GM21619 (cell line): ENCODE measurements at regions not wholly inside any gene's neighbourhood (a gene's known extent, or its start where the extent isn't known, plus 50 kb on each side); places are given as distances from the start of the nearest gene placed in this dataset.

ENCODE experiments used
- ATAC-seq: cut with Tn5 transposase; IDR thresholded peaks from one replicate; pipeline ENCODE4 v1.9.1; 2021; ENCODE audit not compliant: unreplicated experiment

DNA sequence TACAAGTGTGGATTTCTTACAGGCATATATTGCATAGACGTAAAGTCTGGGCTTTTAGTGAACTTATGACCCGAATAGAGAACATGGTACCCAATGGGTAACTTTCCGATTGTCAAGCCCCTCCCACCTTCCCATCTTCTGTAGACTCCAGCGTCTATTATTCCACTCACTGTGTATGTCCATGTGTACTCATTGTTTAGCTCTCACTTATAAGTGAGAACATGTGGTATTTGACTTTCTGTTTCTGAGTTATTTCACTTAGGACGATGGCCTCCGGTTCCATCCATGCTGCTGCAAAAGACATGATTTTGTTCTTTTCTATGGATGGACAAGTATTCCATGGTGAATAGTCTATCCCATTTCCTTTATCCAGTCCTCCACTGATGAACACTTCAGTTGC lies 306.4 kb downstream of the CD83 start:
- ATAC-seq = no peak

DNA sequence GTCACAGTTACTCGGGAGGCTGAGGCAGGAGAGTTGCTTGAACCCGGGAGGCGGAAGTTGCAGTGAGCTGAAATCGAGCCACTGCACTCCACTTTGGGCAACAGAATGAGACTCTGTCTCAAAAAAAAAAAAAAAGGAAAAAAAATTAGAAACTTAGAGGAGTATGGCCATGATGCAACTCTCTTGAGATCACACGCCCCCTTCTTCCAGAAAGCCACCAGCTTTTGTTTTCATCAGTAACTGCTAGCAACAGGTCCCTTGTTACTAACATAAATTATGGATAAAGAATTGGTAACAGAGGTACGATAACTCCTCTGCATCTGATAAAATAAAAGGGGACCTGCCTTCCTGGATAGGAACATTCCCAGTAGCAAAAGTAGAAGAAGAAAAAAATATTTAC lies 308.2 kb downstream of the CD83 start:
- no peak for ATAC-seq

DNA sequence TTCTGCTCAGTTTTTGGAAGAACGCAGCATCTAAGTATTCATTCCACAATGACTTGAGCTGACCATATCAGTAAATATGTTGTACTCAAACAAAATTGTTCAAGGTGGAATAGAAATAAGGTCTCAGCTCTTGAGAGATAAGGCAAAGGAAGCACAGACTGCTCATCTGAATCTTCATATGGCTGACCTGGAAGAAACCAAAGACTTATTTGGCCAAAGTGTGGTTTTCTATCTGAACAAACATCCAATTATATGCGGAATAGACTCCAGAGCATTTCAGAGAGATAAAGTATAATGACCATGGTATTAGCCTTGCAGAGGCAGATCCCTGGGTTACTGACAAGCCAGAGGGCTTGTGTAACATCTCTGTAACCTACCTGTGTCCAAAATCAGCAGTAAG lies 308.7 kb downstream of the CD83 start:
- no peak for ATAC-seq

DNA sequence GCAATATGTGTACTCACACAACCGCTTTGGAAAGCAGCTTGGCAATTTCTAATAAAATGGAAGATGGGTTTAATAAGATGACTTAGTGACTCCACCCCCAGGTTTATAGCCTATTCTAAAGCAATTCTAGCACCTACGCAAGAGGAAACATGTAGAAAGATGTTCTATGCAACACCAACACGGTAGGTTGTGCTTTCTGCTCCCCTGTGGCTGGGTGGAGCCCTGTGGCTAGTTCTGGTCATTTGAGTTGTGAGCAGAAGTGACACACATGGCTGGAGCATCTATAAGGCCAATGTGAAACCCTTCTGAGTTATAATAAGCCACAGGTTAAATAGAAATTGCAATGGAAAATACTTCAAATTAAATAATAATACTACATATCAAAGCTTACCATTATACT lies 310.7 kb downstream of the CD83 start:
- no peak for ATAC-seq

DNA sequence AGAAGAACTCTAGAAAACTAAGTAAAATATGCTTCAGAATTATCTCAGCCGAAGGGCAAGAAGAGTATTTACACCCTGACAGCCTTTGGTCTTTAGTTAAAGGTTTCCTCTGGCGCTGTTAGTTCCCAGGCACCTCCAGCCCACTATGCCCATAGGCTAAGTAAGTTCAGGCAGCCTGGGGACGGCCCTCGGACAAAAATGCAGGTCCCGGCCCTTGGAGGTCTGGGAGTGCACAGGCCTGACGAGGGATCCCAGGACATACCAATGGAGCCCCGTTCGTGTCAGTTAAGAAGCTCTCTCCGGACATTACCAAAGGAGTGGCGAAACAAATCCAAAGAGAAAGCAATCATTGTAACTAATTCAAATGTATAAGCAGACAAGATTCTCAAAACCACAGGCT lies 311.8 kb downstream of the CD83 start:
- ATAC-seq = no peak

DNA sequence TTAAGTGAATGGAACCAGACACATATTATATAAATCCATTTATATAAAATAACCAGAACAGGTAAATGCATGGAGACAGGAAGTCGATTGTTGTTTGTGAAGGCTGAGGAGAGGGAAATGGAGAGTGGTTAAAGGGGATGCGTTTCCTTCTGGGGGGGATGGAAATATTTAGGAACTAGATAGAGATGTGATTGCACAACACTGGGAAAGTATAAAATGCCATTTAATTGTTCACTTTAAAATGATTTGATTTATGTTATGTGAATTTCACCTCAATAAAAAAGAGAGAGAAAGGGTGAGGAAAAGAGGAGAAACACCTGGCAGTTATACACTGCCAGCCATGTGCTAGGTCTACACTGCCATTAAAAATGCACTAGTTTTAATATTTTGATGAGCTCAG lies 312.6 kb downstream of the CD83 start:
- no peak for ATAC-seq

DNA sequence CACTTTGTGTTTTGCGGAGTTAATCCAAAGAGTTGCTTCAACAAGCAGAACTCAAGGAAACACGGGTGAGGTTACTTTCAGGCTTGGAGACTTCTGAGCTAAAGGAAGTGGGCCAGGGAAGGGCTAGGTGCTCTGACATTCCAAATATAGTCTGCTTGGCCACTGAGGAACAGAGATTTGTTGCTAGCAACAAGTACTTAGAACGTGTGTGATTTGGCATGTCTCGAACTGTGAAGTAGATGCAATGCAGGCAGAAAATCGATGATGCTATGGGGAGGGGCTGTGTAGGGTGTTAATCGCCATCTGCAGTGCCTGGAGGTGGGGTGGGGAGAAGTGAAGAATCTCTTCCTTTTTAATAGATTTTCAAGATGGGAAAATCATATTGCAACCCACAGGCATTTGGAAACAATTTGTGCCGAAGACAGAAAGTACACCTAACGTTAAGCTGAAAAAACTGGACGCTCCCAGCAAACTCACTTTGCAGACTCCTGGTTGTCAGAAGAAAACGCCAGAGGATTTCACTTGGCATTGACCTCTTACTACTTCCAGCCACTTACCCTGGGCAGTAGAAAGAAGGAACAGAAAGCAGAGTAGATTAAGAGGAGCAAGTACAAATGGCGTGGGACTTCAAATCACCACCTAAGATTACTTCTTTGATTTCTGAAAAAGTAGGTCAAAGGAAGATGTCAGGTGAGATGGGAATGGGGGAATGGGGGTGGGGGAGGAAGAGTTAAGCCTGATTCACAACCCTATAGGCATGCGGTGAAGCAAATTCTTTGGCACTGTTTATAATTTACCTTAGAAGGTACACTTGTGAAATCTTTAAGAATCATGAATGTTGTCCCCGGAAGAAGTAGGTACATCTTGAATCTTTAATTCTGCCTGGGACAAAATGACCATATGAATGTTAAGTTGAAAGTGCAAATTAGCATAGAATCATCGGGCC lies 314.1 kb downstream of the CD83 start:
- no peak for ATAC-seq

DNA sequence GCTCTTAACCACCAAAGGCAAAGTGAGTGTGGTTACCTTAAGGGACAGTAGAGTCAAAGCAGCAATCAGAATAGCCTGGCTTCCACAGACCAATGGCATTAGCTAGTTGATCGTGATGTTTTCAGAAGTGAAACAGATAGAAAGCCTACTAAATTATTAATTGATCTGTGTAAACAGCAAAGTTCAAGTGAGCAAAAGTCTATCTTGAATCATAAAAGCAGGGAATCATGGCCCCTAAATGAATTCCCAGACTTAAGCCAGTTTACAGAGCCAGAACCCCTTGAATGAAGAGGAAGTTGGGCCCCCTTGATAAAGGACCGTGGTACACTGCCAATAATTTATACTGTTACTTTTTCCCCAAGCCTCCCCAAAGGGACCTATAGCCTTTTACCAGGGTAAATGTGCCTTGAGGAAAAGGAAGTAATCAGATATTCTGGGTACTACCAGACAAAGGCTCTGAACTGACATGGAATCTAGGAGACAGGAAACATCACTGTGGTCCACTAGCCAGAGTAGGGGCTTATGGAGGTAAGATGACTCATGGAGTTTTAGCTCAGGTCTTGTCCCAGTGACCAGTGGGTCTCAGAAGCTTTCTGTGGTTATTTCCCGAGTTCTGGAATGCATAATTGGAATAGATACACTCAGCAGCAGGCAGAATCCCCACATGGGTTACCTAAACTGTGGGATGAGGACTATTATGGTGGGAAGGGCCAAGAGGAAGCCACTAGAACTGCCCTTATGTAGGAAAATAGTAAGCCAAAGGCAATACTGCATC lies 317.5 kb downstream of the CD83 start:
- no peak for ATAC-seq

DNA sequence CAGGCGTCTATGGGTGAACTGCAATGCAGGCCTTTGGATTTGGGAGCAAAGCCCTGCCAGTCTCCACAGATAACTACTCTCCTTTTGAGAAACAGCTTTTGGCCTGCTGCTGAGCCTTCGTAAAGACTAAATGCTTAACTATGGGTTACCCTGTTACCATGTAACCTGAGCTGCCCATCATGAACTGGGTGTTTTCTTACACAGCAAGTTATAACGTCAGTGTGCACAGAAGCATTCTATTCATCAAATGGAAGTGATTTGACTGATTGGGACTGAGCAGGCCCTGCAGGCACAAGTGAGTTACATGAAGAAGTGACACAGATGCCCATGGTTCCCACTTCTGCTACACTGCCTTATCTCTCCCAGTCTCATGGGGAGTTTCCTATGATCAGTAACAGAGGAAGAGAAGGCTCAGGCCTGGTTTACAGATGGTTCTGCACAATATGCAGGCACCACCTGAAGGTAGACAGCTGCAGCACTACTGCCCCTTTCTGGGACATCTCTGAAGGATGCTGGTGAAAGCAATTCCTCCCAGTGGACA lies 319.1 kb downstream of the CD83 start:
- ATAC-seq = no peak

DNA sequence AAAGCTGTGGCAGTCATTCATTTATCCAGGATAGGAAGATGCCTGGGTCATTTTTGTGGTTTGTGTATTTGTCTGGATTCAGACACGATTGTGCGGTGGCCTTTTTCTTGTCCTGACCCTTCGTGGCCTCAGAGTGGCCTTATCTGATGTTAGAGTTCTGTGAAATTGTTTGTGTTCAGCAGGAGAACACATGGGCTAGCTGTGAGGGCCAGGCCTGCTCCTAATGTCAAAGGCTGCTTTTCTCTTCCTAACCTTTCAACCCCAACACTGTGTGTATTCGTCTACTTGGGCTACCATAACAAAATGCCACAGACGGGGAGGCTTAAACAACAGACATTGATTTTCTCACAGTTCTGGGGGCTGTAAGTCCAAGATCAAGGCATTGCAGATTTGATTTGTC lies 321.8 kb downstream of the CD83 start:
- ATAC-seq = no peak

DNA sequence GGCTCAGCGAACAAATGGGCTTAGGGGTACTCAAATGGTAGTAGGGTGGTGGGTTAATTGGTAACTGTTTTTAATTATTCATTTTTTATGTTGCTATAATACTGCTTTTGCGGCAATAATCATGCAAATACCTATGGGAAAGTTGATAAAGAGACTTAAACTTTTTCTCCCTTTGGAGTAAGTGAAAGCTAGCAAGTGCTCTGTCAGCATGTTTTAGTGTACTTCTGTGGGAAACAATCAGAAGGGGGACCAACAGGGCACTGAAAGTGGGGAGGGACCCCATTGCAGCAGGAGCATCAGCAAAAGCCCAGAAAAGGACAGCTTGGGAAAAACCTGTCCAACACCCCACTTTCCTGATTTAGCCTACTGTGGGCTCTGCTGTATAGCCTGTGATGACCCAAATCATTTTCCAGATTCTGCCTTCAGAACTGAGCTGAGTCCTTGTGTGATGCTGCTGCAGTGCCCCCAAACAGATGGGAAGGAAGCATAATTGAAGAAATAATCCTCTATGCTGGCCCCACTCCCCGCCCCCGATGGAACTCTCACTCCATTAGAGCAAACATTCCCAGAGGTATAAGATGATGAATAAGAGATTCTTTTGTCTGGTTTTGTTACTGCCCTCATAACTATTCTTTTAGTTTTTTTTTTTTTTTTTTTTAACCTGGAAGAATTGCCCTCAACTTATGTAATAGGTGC lies 322.8 kb downstream of the CD83 start:
- ATAC-seq = no peak

DNA sequence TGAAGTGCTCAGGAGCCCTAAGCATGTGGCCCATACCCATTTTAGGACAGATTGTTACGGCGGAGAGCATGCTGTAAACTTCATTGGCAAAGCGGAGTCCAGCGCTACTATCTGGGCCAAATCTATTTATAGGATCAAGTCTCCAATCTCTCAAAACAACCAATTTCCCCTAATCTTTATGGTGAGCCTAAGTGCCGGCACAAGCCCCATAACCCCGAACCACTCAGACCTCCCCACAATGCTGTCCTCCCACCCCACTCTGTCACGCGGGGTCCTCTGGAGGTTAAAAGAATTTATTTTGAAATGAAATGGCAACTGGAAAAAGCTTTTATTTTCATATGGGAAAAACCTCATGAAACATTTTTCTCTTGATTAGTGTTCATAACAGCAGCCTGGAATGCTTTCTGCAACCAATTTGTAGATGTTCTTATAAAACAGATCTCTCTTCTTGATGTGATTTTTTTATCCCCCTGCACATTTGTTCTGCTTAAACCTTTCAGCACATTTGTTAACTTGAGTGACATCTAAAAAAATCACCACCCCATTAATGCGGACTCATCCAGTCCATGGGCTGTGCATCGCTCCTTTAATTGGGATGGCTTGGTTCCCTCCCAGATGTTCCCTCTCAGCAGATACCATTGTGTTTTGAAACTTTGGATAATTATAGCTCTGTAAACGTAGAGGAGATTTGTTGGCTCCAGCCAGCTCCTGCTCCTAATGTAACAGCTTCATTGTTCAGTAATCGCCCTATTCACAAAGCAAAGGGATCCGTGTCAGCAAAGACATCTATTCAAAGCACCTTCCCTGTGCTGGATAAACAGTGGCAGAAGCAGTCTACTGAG lies 323.6 kb downstream of the CD83 start:
- ATAC-seq = no peak

DNA sequence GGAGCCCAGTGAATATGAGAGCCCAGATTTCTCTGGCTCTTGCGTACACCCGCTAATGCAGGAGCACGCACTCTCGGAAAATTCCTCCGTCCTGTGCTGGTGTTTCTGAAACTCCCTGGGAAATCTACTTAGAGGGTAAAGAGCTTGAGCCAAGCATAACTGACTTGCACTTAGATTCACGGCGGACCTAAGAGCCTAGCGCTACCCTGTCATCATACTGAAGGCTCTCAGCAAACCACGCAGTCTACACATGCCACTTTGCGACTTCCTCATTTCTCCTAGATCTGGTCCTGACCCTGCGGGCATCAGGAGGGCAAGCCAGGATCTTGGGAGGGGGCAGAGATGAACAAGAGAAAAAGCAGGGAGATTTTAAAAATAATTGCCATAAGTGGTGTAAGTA lies 324.7 kb downstream of the CD83 start:
- no peak for ATAC-seq

DNA sequence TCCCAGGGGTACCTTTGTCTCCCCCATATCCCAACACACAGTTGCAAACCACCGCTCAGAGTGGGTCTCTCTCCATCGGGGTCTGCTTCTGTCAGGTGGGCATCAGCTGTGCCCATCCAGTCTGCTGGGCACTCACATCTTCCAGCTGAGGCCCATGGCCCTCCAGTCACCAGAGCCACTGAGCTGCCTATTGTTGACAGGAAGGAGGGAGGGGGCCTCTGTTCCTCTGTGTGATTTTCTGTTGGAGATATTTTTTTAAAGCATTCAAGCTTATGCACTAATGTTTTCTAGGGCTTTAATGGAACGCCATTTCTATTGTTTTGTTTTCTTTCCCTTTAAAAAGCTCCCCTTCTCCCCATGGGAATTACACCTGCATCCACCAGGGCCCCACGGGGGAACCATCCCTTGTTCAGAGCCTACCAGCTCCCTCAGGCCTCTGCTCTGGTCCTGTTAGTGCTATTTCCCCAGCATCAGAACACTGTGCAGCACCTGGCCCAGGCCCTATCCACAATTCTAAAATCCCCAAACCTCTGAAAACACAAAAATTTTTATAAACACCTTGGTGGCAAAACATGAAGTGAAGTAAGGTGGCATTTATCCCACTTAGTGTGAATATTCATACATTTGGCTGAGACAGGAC lies 326.2 kb downstream of the CD83 start:
- no peak for ATAC-seq

DNA sequence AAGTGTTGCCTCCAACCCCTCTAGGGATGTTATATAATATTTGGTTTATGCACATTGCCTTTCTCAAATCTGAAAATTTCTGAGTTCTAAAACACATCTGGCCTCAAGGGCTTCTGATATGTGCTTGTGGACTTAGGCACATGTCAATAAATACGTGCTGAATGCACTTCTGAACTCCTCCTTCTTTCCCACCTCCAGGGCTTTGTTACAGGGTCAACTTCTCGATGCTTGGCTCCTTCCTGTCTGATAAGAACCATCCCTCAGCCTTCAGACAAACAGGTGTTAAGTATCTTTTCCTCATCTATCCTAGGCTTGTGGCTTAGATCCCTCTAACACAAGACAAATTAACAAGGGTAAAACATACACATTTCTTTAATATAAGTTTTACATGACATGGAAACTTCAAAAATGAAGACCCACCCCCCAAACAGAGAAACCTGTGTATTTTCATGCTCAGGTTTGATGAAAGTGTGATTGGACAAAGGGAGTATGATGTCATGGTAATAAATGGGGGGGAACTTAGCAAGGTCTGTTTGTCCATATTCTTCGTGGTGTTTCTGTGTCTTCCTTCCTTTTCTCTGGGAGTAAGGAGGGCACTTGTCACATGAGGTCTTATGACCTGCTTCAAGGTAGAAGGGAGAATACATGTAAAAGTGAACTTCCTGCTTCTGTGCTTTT lies 326.9 kb downstream of the CD83 start:
- no peak for ATAC-seq

DNA sequence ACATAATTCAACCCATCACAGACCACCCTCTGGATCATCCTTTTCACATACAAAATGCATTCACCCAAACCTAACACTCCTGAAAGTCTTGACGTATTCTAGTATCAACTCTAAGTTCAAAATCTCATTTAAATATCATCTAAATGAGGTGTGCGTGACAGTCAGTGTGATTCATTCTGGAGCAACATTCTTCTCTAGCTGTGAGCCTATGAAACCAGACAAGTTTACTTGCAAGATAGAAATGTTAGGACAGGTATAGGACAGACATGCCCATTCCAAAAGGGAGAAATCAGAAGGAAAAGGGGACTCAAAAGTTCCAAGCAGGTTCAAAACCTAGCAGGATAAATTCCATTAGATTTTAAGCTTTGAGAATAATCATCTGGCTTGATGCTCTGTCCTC lies 329.7 kb downstream of the CD83 start:
- no peak for ATAC-seq

DNA sequence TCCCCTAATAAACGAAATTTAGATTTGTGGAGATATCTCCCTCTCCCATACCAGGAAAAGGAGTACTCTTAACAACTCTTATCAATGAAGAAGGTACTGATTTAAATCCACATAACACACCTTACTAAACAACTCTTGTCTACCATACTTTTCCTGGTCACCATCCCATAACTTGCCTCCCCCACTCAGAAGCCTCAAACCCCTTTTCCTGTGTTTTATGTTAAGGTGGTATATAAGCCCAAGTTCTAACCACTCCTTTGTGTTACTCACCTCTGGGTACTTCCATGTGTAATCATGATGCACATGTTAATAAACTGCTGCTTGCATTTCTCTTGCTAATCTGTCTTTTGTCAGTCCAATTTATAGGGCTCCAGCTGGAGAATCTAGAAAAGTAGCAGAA lies 330.7 kb downstream of the CD83 start:
- ATAC-seq = no peak

DNA sequence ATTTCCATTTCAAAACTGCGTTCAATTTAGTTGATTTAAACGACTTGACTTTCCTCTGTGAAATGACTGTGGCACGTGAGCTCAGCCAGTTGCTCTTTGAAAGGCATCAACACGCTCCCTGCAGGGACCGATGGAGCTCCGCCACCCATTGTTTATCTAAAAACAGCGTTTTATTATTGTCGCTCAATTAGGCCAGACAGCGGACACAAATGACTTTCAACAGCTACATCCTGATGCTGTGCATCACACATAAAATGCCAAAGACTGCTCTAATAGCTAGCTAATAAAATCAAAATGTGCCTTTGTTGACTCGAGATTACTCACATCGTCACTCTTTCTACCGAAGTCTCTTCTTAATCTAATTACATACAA lies 332.5 kb downstream of the CD83 start:
- ATAC-seq = no peak

DNA sequence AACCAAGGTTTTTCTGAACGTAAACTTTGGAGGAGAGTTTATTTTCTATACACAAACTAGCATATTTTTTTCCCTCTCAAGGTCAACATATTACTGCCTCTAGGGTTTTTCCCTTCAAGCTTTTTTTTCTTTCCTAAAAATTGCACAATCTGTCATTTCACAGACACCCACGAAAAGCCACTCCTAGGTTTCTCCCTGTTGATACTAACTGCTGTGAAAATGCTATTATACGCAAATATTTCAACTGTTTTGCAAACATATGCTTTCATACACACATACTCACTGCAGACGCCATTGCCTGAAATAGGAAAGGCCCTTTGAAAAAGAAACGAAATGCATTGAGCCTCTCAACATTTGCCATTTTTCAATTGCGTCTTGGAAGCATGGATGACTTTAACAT lies 333.0 kb downstream of the CD83 start:
- ATAC-seq = no peak
